HFF-Myc (cell line): ENCODE measurements at regions not wholly inside any gene's neighbourhood (a gene's known extent, or its start where the extent isn't known, plus 50 kb on each side); places are given as distances from the start of the nearest gene placed in this dataset.

Experiments used
- DNase-seq: peaks from one replicate; pipeline ENCODE4 v3.0.0-alpha.2; 2011; ENCODE audit warnings: low read depth; ENCODE audit errors: extremely low read depth
- H3K4me3 ChIP-seq: replicated peaks from 2 replicates; pipeline ENCODE4 v1.5.1; 2011; ENCODE audit warnings: low read depth, mild to moderate bottlenecking, control low read depth, low read length
- CTCF ChIP-seq: IDR thresholded peaks from 2 replicates; pipeline ENCODE4 v1.5.1; 2012; ENCODE audit warnings: mild to moderate bottlenecking, low read depth, low read length, control low read depth; ENCODE audit errors: missing control alignments

- DNase-seq = no peak
- no peak overlapping the region for H3K4me3 ChIP-seq
- TF ChIP-seq CTCF = no peak
These were observed 142.8 kb upstream of the MTNR1B start for GRCh38 chr11:92826603-92827002.

- TF ChIP-seq CTCF = no peak
- DNase-seq = no peak
These were observed 142.3 kb upstream of the MTNR1B start for GRCh38 chr11:92827132-92827531.

GRCh38 chr11:92828556-92828955, 140.9 kb upstream of the MTNR1B start:
- no peak overlapping the region for H3K4me3 ChIP-seq
- no peak for DNase-seq
- TF ChIP-seq CTCF = no peak

More at GRCh38 chr11:92827132-92827531, 142.3 kb upstream of the MTNR1B start:
- H3K4me3 ChIP-seq = no peak overlapping the region

- no peak for DNase-seq
- TF ChIP-seq CTCF = no peak
- H3K4me3 ChIP-seq = no peak overlapping the region
These were observed 140.3 kb upstream of the MTNR1B start for GRCh38 chr11:92829121-92829520.

- no peak for DNase-seq
- H3K4me3 ChIP-seq = no peak overlapping the region
- TF ChIP-seq CTCF = no peak
These were observed 139.8 kb upstream of the MTNR1B start for GRCh38 chr11:92829671-92830070.

GRCh38 chr11:92830377-92831155, 138.9 kb upstream of the MTNR1B start:
- no peak for TF ChIP-seq CTCF
- no peak overlapping the region for H3K4me3 ChIP-seq
- DNase-seq = no peak

- TF ChIP-seq CTCF = no peak
- DNase-seq = no peak
- H3K4me3 ChIP-seq = no peak overlapping the region
These were observed 135.0 kb upstream of the MTNR1B start for GRCh38 chr11:92834296-92835020.
